ES-I3 (cell line): ENCODE measurements at regions not wholly inside any gene's neighbourhood (a gene's known extent, or its start where the extent isn't known, plus 50 kb on each side); places are given as distances from the start of the nearest gene placed in this dataset.
A peak's percentile ranks its signal among the peaks of the same experiment; 100 is the strongest.
"Not testable (repeated sequence)": the region's sequence is repeated elsewhere in the genome, so short reads cannot be mapped to it uniquely, and the experiment has no call there.

Source experiments
- H3K36me3 ChIP-seq: 2 replicates; pipeline ENCODE4 v1.6.1; 2013; ENCODE audit warnings: mild to moderate bottlenecking, low read length, control low read depth, moderate library complexity; ENCODE audit not compliant: insufficient read depth
- H3K4me1 ChIP-seq: 2 replicates; pipeline ENCODE4 v1.6.1; 2013; ENCODE audit warnings: mild to moderate bottlenecking, control low read depth, low read length; ENCODE audit not compliant: insufficient read depth
- H3K9ac ChIP-seq: 2 replicates; pipeline ENCODE4 v1.6.1; 2013; ENCODE audit warnings: low read depth, mild to moderate bottlenecking, low read length, moderate library complexity
- H3K9me3 ChIP-seq: 2 replicates; pipeline ENCODE4 v1.6.1; 2013; ENCODE audit warnings: mild to moderate bottlenecking, low read length, moderate library complexity; ENCODE audit not compliant: control insufficient read depth, insufficient read depth

GRCh38 chr1:148302586-148303364 is 150.7 kb upstream of the NBPF11 start:
- not testable (repeated sequence) for H3K9me3 ChIP-seq, H3K4me1 ChIP-seq, H3K36me3 ChIP-seq
- peak overlapping the region; percentile 69 for H3K9ac ChIP-seq

DNA sequence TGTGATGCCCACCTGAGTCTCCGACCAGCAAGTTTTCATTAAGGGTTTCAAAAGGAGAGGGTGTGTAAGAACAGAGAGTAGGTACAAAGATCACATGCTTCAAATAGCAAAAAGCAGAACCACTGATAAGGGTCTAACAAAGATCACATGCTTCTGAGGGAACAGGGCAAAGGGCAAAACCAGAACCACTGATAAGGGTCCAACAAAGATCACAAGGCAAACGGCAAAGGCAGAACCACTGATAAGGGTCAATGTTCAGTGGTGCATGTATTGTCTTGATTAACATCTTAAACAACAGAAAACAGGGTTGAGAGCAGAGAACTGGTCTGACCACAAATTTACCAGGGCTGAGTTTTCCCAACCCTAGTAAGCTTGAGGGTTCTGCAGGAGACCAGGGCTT is 145.8 kb upstream of the NBPF11 start:
- H3K9me3 ChIP-seq, H3K4me1 ChIP-seq, H3K9ac ChIP-seq, H3K36me3 ChIP-seq: not testable (repeated sequence)

GRCh38 chr1:148296511-148296910 is 144.4 kb upstream of the NBPF11 start:
- Histone ChIP-seq H3K9me3 (no peaks in the 10 kb centered on the region), H3K4me1 (no peaks in the 10 kb centered on the region), H3K36me3 (no peaks in the 10 kb centered on the region), H3K9ac (no peak overlapping the region)

- no peaks in the 10 kb centered on the region for H3K4me1 ChIP-seq
- no peaks in the 10 kb centered on the region for H3K9me3 ChIP-seq
- H3K9ac ChIP-seq = no peak overlapping the region
- no peaks in the 10 kb centered on the region for H3K36me3 ChIP-seq
These were observed 142.2 kb upstream of the NBPF11 start for GRCh38 chr1:148294116-148294807.

- H3K9me3 ChIP-seq = no peaks in the 10 kb centered on the region
- H3K9ac ChIP-seq = no peak overlapping the region
- no peaks in the 10 kb centered on the region for H3K4me1 ChIP-seq
- H3K36me3 ChIP-seq = no peaks in the 10 kb centered on the region
These were observed 141.6 kb upstream of the NBPF11 start for GRCh38 chr1:148293651-148294050.

DNA sequence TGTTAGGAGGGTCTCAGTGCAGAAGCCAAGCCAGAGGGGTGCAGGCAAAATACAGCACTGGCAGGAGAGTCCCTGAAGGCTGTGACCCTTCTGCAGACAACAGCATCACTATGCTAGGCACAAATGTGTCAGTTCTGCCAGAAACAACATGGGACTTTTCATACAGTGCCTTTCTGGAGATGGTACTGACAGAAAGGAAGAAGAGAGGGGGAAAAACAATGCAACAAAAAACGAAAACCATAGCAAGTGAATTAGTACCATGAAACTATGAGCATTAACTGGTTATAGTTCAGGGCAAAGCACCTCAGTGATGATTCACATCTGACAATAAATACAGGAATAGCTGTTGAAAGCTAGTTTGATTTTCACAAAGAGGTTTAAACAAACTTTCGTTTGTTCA is 140.8 kb upstream of the NBPF11 start:
- H3K9ac ChIP-seq = no peak overlapping the region

DNA sequence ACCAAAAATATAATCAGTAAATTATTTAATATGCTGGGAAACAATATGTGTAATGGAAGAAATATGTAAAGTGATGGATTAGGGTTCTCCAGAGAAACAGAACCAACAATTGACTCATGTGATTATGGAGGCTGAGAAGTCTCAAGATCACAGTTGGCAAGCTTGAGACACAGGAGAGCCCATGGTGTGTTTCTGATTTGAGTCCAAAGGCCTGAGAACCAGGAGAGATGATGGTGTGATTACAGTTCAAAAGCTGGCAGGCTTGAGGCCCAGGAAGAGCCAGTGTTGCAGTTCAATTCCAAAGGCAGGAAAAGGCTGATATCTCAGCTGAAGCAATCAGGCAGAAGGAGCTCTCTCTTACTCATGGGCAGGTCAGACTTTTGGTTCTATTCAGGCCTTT is 138.8 kb upstream of the NBPF11 start:
- no peaks in the 10 kb centered on the region for H3K4me1 ChIP-seq
- no peaks in the 10 kb centered on the region for H3K9me3 ChIP-seq
- H3K9ac ChIP-seq = no peak overlapping the region
- H3K36me3 ChIP-seq = no peaks in the 10 kb centered on the region

More for the DNA sequence above, 140.8 kb upstream of the NBPF11 start:
- Histone ChIP-seq H3K4me1 (no peaks in the 10 kb centered on the region), H3K9me3 (no peaks in the 10 kb centered on the region), H3K36me3 (no peaks in the 10 kb centered on the region)

- Histone ChIP-seq H3K9ac (no peak overlapping the region), H3K4me1 (no peaks in the 10 kb centered on the region), H3K9me3 (no peaks in the 10 kb centered on the region), H3K36me3 (no peaks in the 10 kb centered on the region)
These were observed 137.6 kb upstream of the NBPF11 start for GRCh38 chr1:148289647-148290046.

GRCh38 chr1:148285946-148286345 is 133.9 kb upstream of the NBPF11 start:
- H3K9ac ChIP-seq, H3K9me3 ChIP-seq, H3K4me1 ChIP-seq, H3K36me3 ChIP-seq: not testable (repeated sequence)

DNA sequence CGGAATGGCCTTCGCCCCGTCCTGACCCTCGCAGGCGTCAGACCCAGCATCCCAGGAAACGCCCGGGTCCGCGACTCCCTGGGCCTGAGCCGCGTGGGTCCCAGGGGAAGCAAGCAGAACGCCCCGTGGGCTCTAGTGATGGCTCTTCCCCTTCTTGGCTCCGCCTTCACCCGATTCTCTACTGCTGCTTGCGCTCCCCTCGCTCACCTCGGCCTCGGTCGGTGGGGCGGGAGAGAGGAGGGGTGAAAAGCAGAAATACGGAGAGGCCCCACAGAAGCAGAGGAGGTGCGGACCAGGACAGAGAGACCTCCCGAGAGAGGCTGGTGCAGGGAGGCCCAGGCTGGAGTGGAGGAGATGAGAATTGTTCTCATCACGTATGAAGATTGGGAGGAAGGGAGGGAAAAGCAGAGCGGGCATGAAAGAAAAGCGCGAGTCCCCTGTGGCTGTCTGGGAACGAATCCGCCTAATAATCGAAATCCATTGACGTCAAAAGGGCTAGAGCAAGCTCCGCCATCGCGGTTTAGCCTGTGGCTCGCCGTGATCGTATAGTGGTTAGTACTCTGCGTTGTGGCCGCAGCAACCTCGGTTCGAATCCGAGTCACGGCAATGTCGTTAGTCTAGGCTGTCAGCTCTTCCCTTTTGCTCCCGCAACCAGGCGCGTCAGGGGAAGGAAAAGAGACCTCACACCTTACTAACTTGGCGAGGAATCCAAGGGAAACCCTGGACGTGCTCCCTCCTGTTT is 128.9 kb upstream of the NBPF11 start:
- H3K9me3 ChIP-seq, H3K4me1 ChIP-seq, H3K36me3 ChIP-seq: not testable (repeated sequence)
- H3K9ac ChIP-seq = peak overlapping the region; percentile 81

DNA sequence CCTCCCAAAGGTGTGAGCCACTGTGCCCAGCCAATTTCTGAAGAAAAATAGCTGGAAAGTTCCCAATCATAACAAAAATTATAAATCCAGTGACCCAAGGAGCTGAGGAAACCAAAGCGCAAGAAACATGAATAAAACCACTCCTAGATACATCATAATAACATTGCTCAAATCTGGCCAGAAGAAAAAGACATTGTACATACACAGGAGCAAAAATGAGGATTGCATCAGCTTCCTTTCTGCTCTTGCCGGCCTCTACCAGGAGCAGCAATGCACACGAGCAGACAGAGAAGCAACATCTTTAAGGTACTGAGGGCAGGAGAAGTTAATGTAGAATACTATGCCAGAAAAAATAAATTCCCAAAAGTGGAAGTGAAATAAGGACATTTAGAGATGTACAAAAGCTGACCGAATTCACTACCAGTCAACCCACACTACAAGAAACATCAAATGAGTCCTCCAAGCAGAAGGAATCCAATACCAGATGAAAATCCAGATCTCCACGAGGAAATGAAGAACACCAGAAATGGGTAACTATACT is 127.0 kb upstream of the NBPF11 start:
- not testable (repeated sequence) for H3K36me3 ChIP-seq, H3K9me3 ChIP-seq

GRCh38 chr1:148277865-148278279 is 125.8 kb upstream of the NBPF11 start:
- not testable (repeated sequence) for H3K36me3 ChIP-seq, H3K4me1 ChIP-seq, H3K9ac ChIP-seq, H3K9me3 ChIP-seq

More for the DNA sequence above, 127.0 kb upstream of the NBPF11 start:
- H3K9ac ChIP-seq, H3K4me1 ChIP-seq: not testable (repeated sequence)

DNA sequence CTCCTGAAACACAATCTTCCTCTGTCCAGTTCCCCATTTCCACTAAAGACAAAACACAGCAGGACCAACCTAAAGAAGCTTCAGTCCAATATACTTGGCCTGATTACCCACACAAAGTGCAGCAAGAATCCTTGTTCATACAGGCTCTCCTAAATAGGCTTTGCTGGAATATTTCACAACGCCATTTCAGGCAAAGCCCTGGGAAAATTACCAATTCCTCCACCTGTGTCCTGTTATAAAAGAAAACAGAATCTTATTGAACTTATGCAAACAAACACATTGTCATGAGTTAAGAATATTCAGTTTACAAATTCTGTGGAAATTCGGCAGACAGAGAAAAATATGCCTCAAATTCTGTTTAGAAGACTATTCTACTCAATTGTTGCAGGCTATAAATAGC is 115.0 kb upstream of the NBPF11 start:
- H3K9ac ChIP-seq, H3K36me3 ChIP-seq, H3K4me1 ChIP-seq, H3K9me3 ChIP-seq: not testable (repeated sequence)

GRCh38 chr1:148264374-148265276 is 112.5 kb upstream of the NBPF11 start:
- Histone ChIP-seq H3K4me1 (no peaks in the 10 kb centered on the region; the same call in 1 of the 2 replicates), H3K9me3 (no peaks in the 10 kb centered on the region), H3K9ac (peak overlapping the region; percentile 68), H3K36me3 (no peaks in the 10 kb centered on the region)
